ENCODE measurements at regions not wholly inside any gene's neighbourhood (a gene's known extent, or its start where the extent isn't known, plus 50 kb on each side); places are given as distances from the start of the nearest gene placed in this dataset.
"Not testable (repeated sequence)": the region's sequence is repeated elsewhere in the genome, so short reads cannot be mapped to it uniquely, and the experiment has no call there.

- DNase-seq (ENCODE audit: low spot score) = no peak
Observed at GRCh38 chr18:40365526-40365925, 1589.5 kb upstream of the PIK3C3 start.

GRCh38 chr18:40360558-40360957, 1594.5 kb upstream of the PIK3C3 start:
- no peak for DNase-seq (ENCODE audit: low spot score)

GRCh38 chr18:40357536-40357935, 1597.5 kb upstream of the PIK3C3 start:
- DNase-seq (ENCODE audit: low spot score) = no peak

- DNase-seq (ENCODE audit: low spot score) = no peak
Observed at GRCh38 chr18:40356168-40356567, 1598.9 kb upstream of the PIK3C3 start.

- no peak for DNase-seq (ENCODE audit: low spot score)
Observed at GRCh38 chr18:40355726-40356125, 1599.3 kb upstream of the PIK3C3 start.

- no peak for DNase-seq (ENCODE audit: low spot score)
Observed at GRCh38 chr18:40348196-40348595, 1606.8 kb upstream of the PIK3C3 start.

- no peak for DNase-seq (ENCODE audit: low spot score)
Observed at GRCh38 chr18:40347261-40347660, 1607.8 kb upstream of the PIK3C3 start.

GRCh38 chr18:40346146-40346545, 1608.9 kb upstream of the PIK3C3 start:
- DNase-seq (ENCODE audit: low spot score) = no peak

GRCh38 chr18:40341701-40342100, 1613.3 kb upstream of the PIK3C3 start:
- DNase-seq (ENCODE audit: low spot score) = no peak

GRCh38 chr18:40338284-40338683, 1616.8 kb upstream of the PIK3C3 start:
- no peak for DNase-seq (ENCODE audit: low spot score)

- DNase-seq (ENCODE audit: low spot score) = no peak
Observed at GRCh38 chr18:40326985-40327384, 1628.0 kb upstream of the PIK3C3 start.

- DNase-seq (ENCODE audit: low spot score) = no peak
Observed at GRCh38 chr18:40325988-40326387, 1629.0 kb upstream of the PIK3C3 start.

- DNase-seq (ENCODE audit: low spot score) = no peak
Observed at GRCh38 chr18:40314199-40314598, 1640.8 kb upstream of the PIK3C3 start.

GRCh38 chr18:40313030-40313642, 1641.9 kb upstream of the PIK3C3 start:
- no peak for DNase-seq (ENCODE audit: low spot score)

GRCh38 chr18:40307627-40308026, 1647.4 kb upstream of the PIK3C3 start:
- DNase-seq (ENCODE audit: low spot score) = no peak

GRCh38 chr18:40296717-40297413, 1658.2 kb upstream of the PIK3C3 start:
- no peak for DNase-seq (ENCODE audit: low spot score)

- no peak for DNase-seq (ENCODE audit: low spot score)
Observed at GRCh38 chr18:40292985-40293710, 1661.9 kb upstream of the PIK3C3 start.

- DNase-seq (ENCODE audit: low spot score) = no peak
Observed at GRCh38 chr18:40283560-40283959, 1671.5 kb upstream of the PIK3C3 start.

GRCh38 chr18:40281356-40281755, 1673.7 kb upstream of the PIK3C3 start:
- DNase-seq (ENCODE audit: low spot score) = not testable (repeated sequence)

- DNase-seq (ENCODE audit: low spot score) = no peak
Observed at GRCh38 chr18:40274618-40275196, 1680.3 kb upstream of the PIK3C3 start.

- DNase-seq (ENCODE audit: low spot score) = no peak
Observed at GRCh38 chr18:40272630-40273231, 1682.3 kb upstream of the PIK3C3 start.

- DNase-seq (ENCODE audit: low spot score) = no peak
Observed at GRCh38 chr18:40259115-40259835, 1695.8 kb upstream of the PIK3C3 start.

Data from CD4-positive, alpha-beta T cell treated with Interleukin-6 at 100 ng/mL for 8 hours (primary cell).